ENCODE measurements at regions not wholly inside any gene's neighbourhood (a gene's known extent, or its start where the extent isn't known, plus 50 kb on each side); places are given as distances from the start of the nearest gene placed in this dataset.

DNA sequence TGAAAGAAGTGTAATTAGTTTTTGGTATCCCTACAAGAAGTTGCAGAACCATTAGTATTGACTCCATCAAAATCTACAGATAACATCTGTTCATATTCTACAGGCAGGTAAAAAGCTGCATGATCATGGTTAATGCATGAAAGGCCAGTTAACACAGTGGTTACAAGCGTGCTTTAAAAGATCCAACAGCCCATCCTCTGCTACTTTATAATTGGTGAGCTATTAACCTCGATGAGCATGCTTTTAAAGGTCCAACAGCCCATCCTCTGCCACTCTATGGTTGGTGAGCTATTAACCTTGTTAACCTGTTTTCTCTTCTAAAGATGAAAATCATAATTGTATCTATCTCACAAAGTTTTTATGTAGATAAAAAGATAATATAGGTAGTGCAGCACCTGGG, 289.3 kb downstream of the DUSP6 start:
- no peaks in the 10 kb centered on the region for H3K79me1 ChIP-seq (ENCODE audit: low read depth, low read length)
- H2BK15ac ChIP-seq (ENCODE audit: low read length) = no peak overlapping the region
- WGBS, 2 donors (ENCODE audit: extremely low coverage in 2 of 2, insufficient read length in 2 of 2, insufficient replicate concordance in 1 of 2) = no CpG with 5 or more reads among the region's 2 CpGs
- no peak overlapping the region for H2AFZ ChIP-seq (ENCODE audit: low read length)
- H2BK12ac ChIP-seq (ENCODE audit: low read length) = no peak overlapping the region
- H3K36me3 ChIP-seq (replicated peaks in 1 of 2; ENCODE audit: control insufficient read depth in 2 of 2, insufficient read depth in 2 of 2, low read length in 2 of 2) = no peaks in the 10 kb centered on the region
- no peak overlapping the region for H3K4ac ChIP-seq (ENCODE audit: low read length)
- no peak overlapping the region for H2BK120ac ChIP-seq (ENCODE audit: low read depth, low read length)
- H3K23ac ChIP-seq (ENCODE audit: low read depth, low read length, poor library complexity) = no peak overlapping the region
- H3K27me3 ChIP-seq (ENCODE audit: control insufficient read depth in 3 of 3, insufficient read depth in 3 of 3, low read depth in 1 of 3, low read length in 3 of 3) = no peaks in the 10 kb centered on the region
- no peak overlapping the region for H4K8ac ChIP-seq (ENCODE audit: low read depth, low read length)
- H3K9ac ChIP-seq (ENCODE audit: low read depth, low read length, poor library complexity) = no peak overlapping the region
- no peaks in the 10 kb centered on the region for H3K9me3 ChIP-seq (replicated peaks in 1 of 2; ENCODE audit: control insufficient read depth in 2 of 2, insufficient read depth in 1 of 2, low read depth in 1 of 2, low read length in 2 of 2)
- H2BK5ac ChIP-seq (ENCODE audit: low read length) = no peak overlapping the region
- no peak overlapping the region for H3K4me2 ChIP-seq (ENCODE audit: insufficient read depth, low read length, poor library complexity, severe bottlenecking)
- no peak overlapping the region for H3K14ac ChIP-seq (ENCODE audit: low read length)
- H2AK5ac ChIP-seq (ENCODE audit: low read depth, low read length) = no peak overlapping the region
- DNase-seq (ENCODE audit: low spot score) = no peak
- no peak overlapping the region for H3K18ac ChIP-seq (ENCODE audit: low read length)
- H3K27ac ChIP-seq (replicated peaks; ENCODE audit: low read length) = no peak overlapping the region
- peaks cover 9 to 10% of the 10 kb centered on the region in 2 donors for H3K4me1 ChIP-seq (ENCODE audit: control insufficient read depth in 2 of 2, insufficient read depth in 1 of 2, low read depth in 1 of 2, low read length in 2 of 2)
- no peak overlapping the region for H4K91ac ChIP-seq (ENCODE audit: low read depth, low read length, poor library complexity)
- no peak overlapping the region for H3K4me3 ChIP-seq (ENCODE audit: low read length in 2 of 2)

DNA sequence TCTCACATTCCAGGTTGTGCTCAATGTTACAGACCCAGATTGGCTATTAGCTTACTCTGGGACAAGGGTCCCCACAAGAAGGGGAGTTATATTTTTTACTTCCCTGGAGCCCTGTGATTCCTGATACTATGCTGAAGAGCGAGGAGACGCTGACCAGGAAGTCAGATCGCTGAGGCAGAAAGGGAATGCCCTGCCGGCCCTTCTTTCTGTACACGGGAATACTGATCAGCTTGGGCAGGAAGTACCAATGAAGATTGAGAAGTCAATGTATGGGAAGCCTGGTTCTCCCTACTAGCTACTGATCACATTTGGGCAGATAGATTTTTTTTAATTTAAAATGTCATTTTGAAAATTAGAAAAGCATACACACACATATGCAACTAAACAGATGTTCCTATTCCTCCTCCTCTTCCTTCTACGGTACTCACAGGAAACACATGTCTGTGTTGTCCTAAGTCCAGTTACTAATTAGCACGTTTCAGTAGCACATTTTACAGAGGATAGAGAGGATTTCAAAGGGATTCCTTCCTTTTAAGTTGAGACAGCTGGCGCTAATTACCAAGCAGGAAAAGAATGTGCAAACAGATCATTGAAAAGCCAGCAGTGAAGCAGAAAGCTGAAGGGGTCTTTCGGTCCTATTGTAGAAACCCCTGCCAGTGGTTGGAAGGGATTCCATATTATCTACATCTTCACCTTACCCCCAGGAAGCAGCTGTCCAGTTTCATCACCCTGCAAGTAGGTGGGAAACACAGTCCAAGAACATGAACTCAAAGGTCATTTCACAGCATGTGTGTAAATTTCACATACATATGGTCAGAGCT, 292.4 kb downstream of the DUSP6 start:
- Histone ChIP-seq H3K23ac (ENCODE audit: low read depth, low read length, poor library complexity) (no peak overlapping the region), H3K4me2 (ENCODE audit: insufficient read depth, low read length, poor library complexity, severe bottlenecking) (peak overlapping the region; percentile 22), H2AFZ (ENCODE audit: low read length) (peak overlapping the region; percentile 87), H3K27me3 (ENCODE audit: control insufficient read depth in 3 of 3, insufficient read depth in 3 of 3, low read depth in 1 of 3, low read length in 3 of 3) (no peaks in the 10 kb centered on the region), H4K8ac (ENCODE audit: low read depth, low read length) (no peak overlapping the region), H2BK5ac (ENCODE audit: low read length) (no peak overlapping the region), H2AK5ac (ENCODE audit: low read depth, low read length) (no peak overlapping the region), H2BK15ac (ENCODE audit: low read length) (no peak overlapping the region), H2BK12ac (ENCODE audit: low read length) (no peak overlapping the region), H3K4me3 (ENCODE audit: low read length in 2 of 2) (peak overlapping the region in 1 of 2 donors; percentile 18), H3K4me1 (ENCODE audit: control insufficient read depth in 2 of 2, insufficient read depth in 1 of 2, low read depth in 1 of 2, low read length in 2 of 2) (peaks cover 9 to 14% of the 10 kb centered on the region in 2 donors), H3K4ac (ENCODE audit: low read length) (no peak overlapping the region), H3K9ac (ENCODE audit: low read depth, low read length, poor library complexity) (no peak overlapping the region), H3K18ac (ENCODE audit: low read length) (no peak overlapping the region), H3K36me3 (replicated peaks in 1 of 2; ENCODE audit: control insufficient read depth in 2 of 2, insufficient read depth in 2 of 2, low read length in 2 of 2) (no peaks in the 10 kb centered on the region), H4K91ac (ENCODE audit: low read depth, low read length, poor library complexity) (no peak overlapping the region), H3K79me1 (ENCODE audit: low read depth, low read length) (no peaks in the 10 kb centered on the region), H3K14ac (ENCODE audit: low read length) (no peak overlapping the region), H3K9me3 (replicated peaks in 1 of 2; ENCODE audit: control insufficient read depth in 2 of 2, insufficient read depth in 1 of 2, low read depth in 1 of 2, low read length in 2 of 2) (no peaks in the 10 kb centered on the region), H3K27ac (replicated peaks; ENCODE audit: low read length) (peak overlapping the region; percentile 19), H2BK120ac (ENCODE audit: low read depth, low read length) (no peak overlapping the region)
- DNase-seq (ENCODE audit: low spot score) = peak; percentile 72
- WGBS, 2 donors (ENCODE audit: extremely low coverage in 2 of 2, insufficient read length in 2 of 2, insufficient replicate concordance in 1 of 2) = no CpG with 5 or more reads among the region's 9 CpGs

DNA sequence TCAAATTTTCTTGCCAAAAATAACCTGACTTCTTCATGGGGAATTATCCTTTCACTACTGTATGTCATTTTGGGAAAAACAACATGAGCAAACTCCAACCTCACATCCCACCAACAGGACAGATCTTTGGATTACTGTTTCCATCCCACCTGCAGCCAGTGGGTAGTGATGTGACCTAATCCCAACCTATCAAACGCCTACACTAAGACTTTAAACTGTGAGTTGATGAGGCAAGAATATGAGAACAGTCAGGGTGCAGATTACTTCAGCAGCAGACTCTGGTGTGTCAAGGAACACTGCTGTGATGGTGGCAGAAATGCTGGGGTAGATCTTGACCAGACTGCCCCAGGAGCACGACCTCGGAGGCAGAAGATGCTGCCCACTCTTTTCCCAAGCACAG, 293.2 kb downstream of the DUSP6 start:
- H2AFZ ChIP-seq (ENCODE audit: low read length) = peak overlapping the region; percentile 87
- H2BK5ac ChIP-seq (ENCODE audit: low read length) = no peak overlapping the region
- H3K4me1 ChIP-seq (ENCODE audit: control insufficient read depth in 2 of 2, insufficient read depth in 1 of 2, low read depth in 1 of 2, low read length in 2 of 2) = peaks cover 9 to 15% of the 10 kb centered on the region in 2 donors
- no peak overlapping the region for H3K23ac ChIP-seq (ENCODE audit: low read depth, low read length, poor library complexity)
- H2BK120ac ChIP-seq (ENCODE audit: low read depth, low read length) = no peak overlapping the region
- peak overlapping the region; percentile 25 for H3K18ac ChIP-seq (ENCODE audit: low read length)
- no peak overlapping the region for H3K27ac ChIP-seq (replicated peaks; ENCODE audit: low read length)
- no peak overlapping the region for H3K14ac ChIP-seq (ENCODE audit: low read length)
- no peak overlapping the region for H2BK12ac ChIP-seq (ENCODE audit: low read length)
- H3K9ac ChIP-seq (ENCODE audit: low read depth, low read length, poor library complexity) = no peak overlapping the region
- no peak overlapping the region for H3K4ac ChIP-seq (ENCODE audit: low read length)
- no CpG with 5 or more reads among the region's 3 CpGs for WGBS, 2 donors (ENCODE audit: extremely low coverage in 2 of 2, insufficient read length in 2 of 2, insufficient replicate concordance in 1 of 2)
- no peak for DNase-seq (ENCODE audit: low spot score)
- H3K4me3 ChIP-seq (ENCODE audit: low read length in 2 of 2) = no peak overlapping the region
- H3K27me3 ChIP-seq (ENCODE audit: control insufficient read depth in 3 of 3, insufficient read depth in 3 of 3, low read depth in 1 of 3, low read length in 3 of 3) = no peaks in the 10 kb centered on the region
- no peak overlapping the region for H2BK15ac ChIP-seq (ENCODE audit: low read length)
- H4K91ac ChIP-seq (ENCODE audit: low read depth, low read length, poor library complexity) = no peak overlapping the region
- H2AK5ac ChIP-seq (ENCODE audit: low read depth, low read length) = no peak overlapping the region
- no peak overlapping the region for H3K4me2 ChIP-seq (ENCODE audit: insufficient read depth, low read length, poor library complexity, severe bottlenecking)
- H4K8ac ChIP-seq (ENCODE audit: low read depth, low read length) = no peak overlapping the region
- no peaks in the 10 kb centered on the region for H3K79me1 ChIP-seq (ENCODE audit: low read depth, low read length)
- H3K9me3 ChIP-seq (replicated peaks in 1 of 2; ENCODE audit: control insufficient read depth in 2 of 2, insufficient read depth in 1 of 2, low read depth in 1 of 2, low read length in 2 of 2) = no peaks in the 10 kb centered on the region
- no peaks in the 10 kb centered on the region for H3K36me3 ChIP-seq (replicated peaks in 1 of 2; ENCODE audit: control insufficient read depth in 2 of 2, insufficient read depth in 2 of 2, low read length in 2 of 2)

DNA sequence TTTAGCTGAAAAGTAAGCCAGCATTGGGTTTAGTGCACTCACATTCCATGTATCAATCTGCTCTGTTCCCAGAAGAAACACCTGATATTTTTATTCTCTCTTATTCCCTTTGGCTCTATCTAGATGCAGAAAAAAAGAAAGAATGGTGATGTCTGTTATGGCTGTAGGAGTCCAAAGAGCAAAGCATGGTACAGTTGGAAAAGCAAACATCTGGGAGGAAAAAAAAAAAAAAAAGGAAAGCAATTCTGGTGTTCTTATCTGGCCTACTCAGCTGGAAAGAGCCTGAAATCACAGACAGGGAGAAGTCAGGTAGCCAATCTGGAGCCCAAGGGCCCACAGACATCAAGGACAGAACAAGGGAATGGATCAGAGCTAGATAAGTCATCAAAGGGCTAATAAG, 293.9 kb downstream of the DUSP6 start:
- Histone ChIP-seq H3K4me3 (ENCODE audit: low read length in 2 of 2) (no peak overlapping the region), H3K14ac (ENCODE audit: low read length) (no peak overlapping the region), H4K8ac (ENCODE audit: low read depth, low read length) (no peak overlapping the region), H3K27me3 (ENCODE audit: control insufficient read depth in 3 of 3, insufficient read depth in 3 of 3, low read depth in 1 of 3, low read length in 3 of 3) (no peaks in the 10 kb centered on the region), H2BK15ac (ENCODE audit: low read length) (no peak overlapping the region), H3K4me2 (ENCODE audit: insufficient read depth, low read length, poor library complexity, severe bottlenecking) (no peak overlapping the region), H3K9me3 (replicated peaks in 1 of 2; ENCODE audit: control insufficient read depth in 2 of 2, insufficient read depth in 1 of 2, low read depth in 1 of 2, low read length in 2 of 2) (no peaks in the 10 kb centered on the region), H4K91ac (ENCODE audit: low read depth, low read length, poor library complexity) (no peak overlapping the region), H2BK5ac (ENCODE audit: low read length) (no peak overlapping the region), H3K4ac (ENCODE audit: low read length) (no peak overlapping the region), H3K79me1 (ENCODE audit: low read depth, low read length) (no peaks in the 10 kb centered on the region), H3K18ac (ENCODE audit: low read length) (no peak overlapping the region), H2BK12ac (ENCODE audit: low read length) (no peak overlapping the region), H3K9ac (ENCODE audit: low read depth, low read length, poor library complexity) (no peak overlapping the region), H3K27ac (replicated peaks; ENCODE audit: low read length) (no peak overlapping the region), H3K23ac (ENCODE audit: low read depth, low read length, poor library complexity) (no peak overlapping the region), H3K4me1 (ENCODE audit: control insufficient read depth in 2 of 2, insufficient read depth in 1 of 2, low read depth in 1 of 2, low read length in 2 of 2) (peaks cover 9 to 15% of the 10 kb centered on the region in 2 donors), H2BK120ac (ENCODE audit: low read depth, low read length) (no peak overlapping the region), H2AK5ac (ENCODE audit: low read depth, low read length) (no peak overlapping the region), H2AFZ (ENCODE audit: low read length) (no peak overlapping the region), H3K36me3 (replicated peaks in 1 of 2; ENCODE audit: control insufficient read depth in 2 of 2, insufficient read depth in 2 of 2, low read length in 2 of 2) (no peaks in the 10 kb centered on the region)
- no peak for DNase-seq (ENCODE audit: low spot score)

Data from neuronal stem cell (in vitro differentiated cells).